ENCODE measurements at regions not wholly inside any gene's neighbourhood (a gene's known extent, or its start where the extent isn't known, plus 50 kb on each side); places are given as distances from the start of the nearest gene placed in this dataset.

DNA sequence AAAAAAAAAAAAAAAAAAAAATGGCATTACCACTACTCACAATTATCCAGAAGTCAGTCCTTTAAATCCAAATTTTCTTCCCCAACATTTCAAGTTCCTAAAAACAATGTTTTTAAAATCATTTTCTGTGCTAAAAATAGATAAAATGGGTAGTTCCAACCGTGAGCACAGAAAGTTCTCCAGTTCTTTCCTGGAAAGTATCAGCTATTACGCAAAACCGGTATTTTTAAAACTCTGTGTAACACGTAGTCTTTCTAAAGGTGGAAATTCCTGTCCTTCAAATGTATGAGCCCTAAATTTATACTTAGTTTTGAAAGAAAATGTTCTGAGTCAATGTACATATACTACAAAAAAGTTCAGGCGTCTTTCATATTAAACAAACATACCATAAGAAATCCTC, 83.5 kb upstream of the SCAF8 start:
- TF ChIP-seq EZH2phosphoT487 (IDR thresholded peaks at IDR 0.05; ENCODE audit: borderline replicate concordance) (no peak), POLR2A (IDR thresholded peaks at IDR 0.05; ENCODE audit: borderline replicate concordance, extremely low read depth, insufficient read depth, insufficient read length) (no peak), CEBPB (IDR thresholded peaks at IDR 0.05; ENCODE audit: low read depth) (no peak), ZFX (IDR thresholded peaks at IDR 0.05) (no peak), TCF7L2 (IDR thresholded peaks at IDR 0.05; ENCODE audit: borderline replicate concordance, extremely low read depth, insufficient read depth, insufficient read length) (no peak), EGR1 (IDR thresholded peaks at IDR 0.05; ENCODE audit: low read depth) (no peak), JUND (IDR thresholded peaks at IDR 0.05) (no peak)
- TF ChIP-seq, protein P1, sequence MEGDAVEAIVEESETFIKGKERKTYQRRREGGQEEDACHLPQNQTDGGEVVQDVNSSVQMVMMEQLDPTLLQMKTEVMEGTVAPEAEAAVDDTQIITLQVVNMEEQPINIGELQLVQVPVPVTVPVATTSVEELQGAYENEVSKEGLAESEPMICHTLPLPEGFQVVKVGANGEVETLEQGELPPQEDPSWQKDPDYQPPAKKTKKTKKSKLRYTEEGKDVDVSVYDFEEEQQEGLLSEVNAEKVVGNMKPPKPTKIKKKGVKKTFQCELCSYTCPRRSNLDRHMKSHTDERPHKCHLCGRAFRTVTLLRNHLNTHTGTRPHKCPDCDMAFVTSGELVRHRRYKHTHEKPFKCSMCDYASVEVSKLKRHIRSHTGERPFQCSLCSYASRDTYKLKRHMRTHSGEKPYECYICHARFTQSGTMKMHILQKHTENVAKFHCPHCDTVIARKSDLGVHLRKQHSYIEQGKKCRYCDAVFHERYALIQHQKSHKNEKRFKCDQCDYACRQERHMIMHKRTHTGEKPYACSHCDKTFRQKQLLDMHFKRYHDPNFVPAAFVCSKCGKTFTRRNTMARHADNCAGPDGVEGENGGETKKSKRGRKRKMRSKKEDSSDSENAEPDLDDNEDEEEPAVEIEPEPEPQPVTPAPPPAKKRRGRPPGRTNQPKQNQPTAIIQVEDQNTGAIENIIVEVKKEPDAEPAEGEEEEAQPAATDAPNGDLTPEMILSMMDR (IDR thresholded peaks at IDR 0.05 in 2 of 3, conservative IDR thresholded peaks at IDR 0.05 in 1 of 3; ENCODE audit: borderline replicate concordance in 1 of 3, insufficient read depth in 1 of 3, low read depth in 2 of 3, low read length in 2 of 3), result no peak
- TF ChIP-seq, protein P2, sequence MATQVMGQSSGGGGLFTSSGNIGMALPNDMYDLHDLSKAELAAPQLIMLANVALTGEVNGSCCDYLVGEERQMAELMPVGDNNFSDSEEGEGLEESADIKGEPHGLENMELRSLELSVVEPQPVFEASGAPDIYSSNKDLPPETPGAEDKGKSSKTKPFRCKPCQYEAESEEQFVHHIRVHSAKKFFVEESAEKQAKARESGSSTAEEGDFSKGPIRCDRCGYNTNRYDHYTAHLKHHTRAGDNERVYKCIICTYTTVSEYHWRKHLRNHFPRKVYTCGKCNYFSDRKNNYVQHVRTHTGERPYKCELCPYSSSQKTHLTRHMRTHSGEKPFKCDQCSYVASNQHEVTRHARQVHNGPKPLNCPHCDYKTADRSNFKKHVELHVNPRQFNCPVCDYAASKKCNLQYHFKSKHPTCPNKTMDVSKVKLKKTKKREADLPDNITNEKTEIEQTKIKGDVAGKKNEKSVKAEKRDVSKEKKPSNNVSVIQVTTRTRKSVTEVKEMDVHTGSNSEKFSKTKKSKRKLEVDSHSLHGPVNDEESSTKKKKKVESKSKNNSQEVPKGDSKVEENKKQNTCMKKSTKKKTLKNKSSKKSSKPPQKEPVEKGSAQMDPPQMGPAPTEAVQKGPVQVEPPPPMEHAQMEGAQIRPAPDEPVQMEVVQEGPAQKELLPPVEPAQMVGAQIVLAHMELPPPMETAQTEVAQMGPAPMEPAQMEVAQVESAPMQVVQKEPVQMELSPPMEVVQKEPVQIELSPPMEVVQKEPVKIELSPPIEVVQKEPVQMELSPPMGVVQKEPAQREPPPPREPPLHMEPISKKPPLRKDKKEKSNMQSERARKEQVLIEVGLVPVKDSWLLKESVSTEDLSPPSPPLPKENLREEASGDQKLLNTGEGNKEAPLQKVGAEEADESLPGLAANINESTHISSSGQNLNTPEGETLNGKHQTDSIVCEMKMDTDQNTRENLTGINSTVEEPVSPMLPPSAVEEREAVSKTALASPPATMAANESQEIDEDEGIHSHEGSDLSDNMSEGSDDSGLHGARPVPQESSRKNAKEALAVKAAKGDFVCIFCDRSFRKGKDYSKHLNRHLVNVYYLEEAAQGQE (IDR thresholded peaks at IDR 0.05; ENCODE audit: low read depth), result no peak
